ENCODE measurements at regions not wholly inside any gene's neighbourhood (a gene's known extent, or its start where the extent isn't known, plus 50 kb on each side); places are given as distances from the start of the nearest gene placed in this dataset.
"Not testable (repeated sequence)": the region's sequence is repeated elsewhere in the genome, so short reads cannot be mapped to it uniquely, and the experiment has no call there.

DNA sequence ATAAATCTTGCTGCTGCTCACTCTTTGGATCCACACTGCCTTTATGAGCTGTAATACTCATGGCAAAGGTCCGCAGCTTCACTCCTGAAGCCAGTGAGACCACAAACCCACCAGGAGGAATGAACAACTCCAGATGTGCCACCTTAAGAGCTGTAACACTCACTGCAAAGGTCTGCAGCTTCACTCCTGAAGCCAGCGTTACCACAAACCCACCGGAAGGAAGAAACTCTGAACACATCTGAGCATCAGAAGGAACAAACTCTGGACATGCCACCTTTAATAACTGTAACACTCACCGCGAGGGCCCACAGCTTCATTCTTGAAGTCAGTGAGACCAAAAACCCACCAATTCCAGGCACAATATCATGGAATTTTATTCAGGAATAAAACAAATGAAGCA is 1635.9 kb upstream of the SLC39A10 start:
- DNase-seq; H3K36me3 Mint-ChIP-seq (ENCODE audit: low read depth); H3K9me3 Mint-ChIP-seq; H3K27me3 Mint-ChIP-seq (ENCODE audit: low read depth); H3K27ac Mint-ChIP-seq; H3K4me3 Mint-ChIP-seq; CTCF ChIA-PET; intact Hi-C loops (cut with micrococcal nuclease); H3K4me1 Mint-ChIP-seq (ENCODE audit: low read depth): not testable (repeated sequence)

DNA sequence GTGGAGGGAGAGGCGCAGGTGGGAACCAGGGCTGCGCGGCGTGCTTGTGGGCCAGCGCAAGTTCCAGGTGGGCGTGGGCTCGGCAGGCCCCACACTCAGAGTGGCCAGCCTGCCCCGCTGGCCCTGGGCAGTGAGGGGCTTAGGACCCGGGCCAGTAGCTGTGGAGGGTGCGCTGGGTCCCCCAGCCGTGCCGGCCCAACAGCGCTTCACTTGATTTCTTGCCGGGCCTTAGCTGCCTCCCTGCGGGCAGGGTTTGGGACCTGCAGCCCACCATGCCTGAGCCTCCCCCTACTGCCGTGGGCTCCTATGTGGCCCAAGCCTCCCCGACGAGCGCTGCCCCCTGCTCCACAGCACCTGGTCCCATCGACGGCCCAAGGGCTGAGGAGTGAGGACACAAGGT is 1636.9 kb upstream of the SLC39A10 start:
- CTCF ChIA-PET = no interaction called here
- intact Hi-C loops (cut with micrococcal nuclease) = no loop called here
- Mint-ChIP-seq H3K4me1 (ENCODE audit: low read depth) (no peaks in the 10 kb centered on the region), H3K4me3 (no peak overlapping the region), H3K27me3 (ENCODE audit: low read depth) (no peaks in the 10 kb centered on the region), H3K36me3 (ENCODE audit: low read depth) (no peaks in the 10 kb centered on the region), H3K27ac (no peak overlapping the region), H3K9me3 (no peaks in the 10 kb centered on the region)
- DNase-seq = no peak

DNA sequence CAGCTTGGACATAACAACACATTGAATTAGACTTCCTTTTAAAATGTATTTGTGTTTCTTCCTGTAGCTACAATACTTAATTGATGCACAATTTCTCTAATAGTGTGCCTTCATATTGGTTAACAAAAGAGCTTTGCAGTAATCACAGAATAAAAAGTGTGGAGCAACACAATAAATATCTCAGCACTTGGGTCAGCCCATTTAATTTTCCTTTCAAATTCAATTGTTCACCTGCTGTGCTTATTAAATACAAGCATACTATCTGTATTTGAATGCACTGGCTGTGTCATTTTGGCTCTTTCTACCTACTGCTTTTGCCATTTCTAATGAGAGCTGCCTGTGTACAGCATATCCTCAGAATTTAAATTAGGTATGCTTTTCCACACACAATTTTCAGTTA is 1641.3 kb upstream of the SLC39A10 start:
- H3K9me3 Mint-ChIP-seq = peaks cover 4% of the 10 kb centered on the region
- intact Hi-C loops (cut with micrococcal nuclease) = no loop called here
- H3K27me3 Mint-ChIP-seq (ENCODE audit: low read depth) = no peaks in the 10 kb centered on the region
- CTCF ChIA-PET = interaction anchor here (0.6 kb wide), 1 partner anchor 737 kb away, joined by 3 read pairs; no protein-coding TSS in a partner anchor
- no peaks in the 10 kb centered on the region for H3K36me3 Mint-ChIP-seq (ENCODE audit: low read depth)
- no peak overlapping the region for H3K27ac Mint-ChIP-seq
- no peak for DNase-seq
- no peaks in the 10 kb centered on the region for H3K4me1 Mint-ChIP-seq (ENCODE audit: low read depth)
- no peak overlapping the region for H3K4me3 Mint-ChIP-seq

DNA sequence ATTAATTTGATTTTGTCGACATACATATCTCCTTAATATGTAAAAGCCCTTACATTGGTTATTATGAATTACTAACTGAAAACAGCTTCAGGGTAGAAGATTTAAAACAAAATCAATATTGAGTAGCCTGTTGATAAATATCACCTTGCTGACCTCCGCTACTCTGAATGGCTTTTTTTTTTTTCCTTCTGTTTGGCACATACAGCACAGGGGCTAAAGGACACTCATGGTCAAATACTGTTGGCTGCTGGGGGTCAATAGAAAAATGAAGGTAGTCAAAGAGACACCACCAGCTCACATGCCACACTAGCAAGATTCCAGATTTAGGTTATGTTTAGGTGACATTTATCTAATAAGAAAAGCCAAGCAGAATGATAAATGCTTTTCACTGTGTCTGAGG is 1642.4 kb upstream of the SLC39A10 start:
- Mint-ChIP-seq H3K27ac (no peak overlapping the region), H3K9me3 (peaks cover 5% of the 10 kb centered on the region), H3K4me3 (no peak overlapping the region), H3K4me1 (ENCODE audit: low read depth) (no peaks in the 10 kb centered on the region), H3K27me3 (ENCODE audit: low read depth) (no peaks in the 10 kb centered on the region), H3K36me3 (ENCODE audit: low read depth) (no peaks in the 10 kb centered on the region)
- no peak for DNase-seq
- intact Hi-C loops (cut with micrococcal nuclease) = no loop called here
- CTCF ChIA-PET = no interaction called here

DNA sequence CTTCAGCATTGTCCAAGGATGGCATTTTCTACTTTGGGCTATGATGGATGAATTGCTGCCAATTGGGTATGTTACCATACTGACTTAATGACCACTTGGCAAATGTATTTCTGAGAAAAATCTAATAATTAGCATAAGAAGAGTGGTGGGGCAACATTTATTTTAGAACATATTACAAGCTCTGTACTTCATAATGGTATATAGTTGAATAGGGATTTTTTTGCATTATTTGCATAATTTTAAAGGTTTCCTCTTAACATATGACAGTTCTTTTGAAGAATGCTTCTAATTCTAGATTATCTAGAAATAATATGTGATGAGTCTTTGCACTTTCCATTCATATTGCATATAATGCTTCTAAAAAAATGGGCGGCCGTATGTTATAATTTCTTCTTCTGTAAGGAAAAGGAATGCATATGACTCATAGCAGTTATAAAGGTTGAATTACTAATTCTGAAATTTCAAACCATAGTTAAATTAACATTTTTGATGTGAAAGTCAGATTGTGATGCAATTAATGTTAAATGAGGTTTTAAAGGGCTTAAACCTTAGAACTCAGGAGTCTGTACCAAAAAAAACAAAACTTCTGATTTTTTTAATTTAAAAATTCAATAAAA is 1652.3 kb upstream of the SLC39A10 start:
- DNase-seq = no peak
- intact Hi-C loops (cut with micrococcal nuclease) = no loop called here
- Mint-ChIP-seq H3K4me3 (no peak overlapping the region), H3K4me1 (ENCODE audit: low read depth) (no peaks in the 10 kb centered on the region), H3K9me3 (peaks cover 10% of the 10 kb centered on the region), H3K27me3 (ENCODE audit: low read depth) (no peaks in the 10 kb centered on the region), H3K27ac (no peak overlapping the region), H3K36me3 (ENCODE audit: low read depth) (no peaks in the 10 kb centered on the region)
- CTCF ChIA-PET = no interaction called here

DNA sequence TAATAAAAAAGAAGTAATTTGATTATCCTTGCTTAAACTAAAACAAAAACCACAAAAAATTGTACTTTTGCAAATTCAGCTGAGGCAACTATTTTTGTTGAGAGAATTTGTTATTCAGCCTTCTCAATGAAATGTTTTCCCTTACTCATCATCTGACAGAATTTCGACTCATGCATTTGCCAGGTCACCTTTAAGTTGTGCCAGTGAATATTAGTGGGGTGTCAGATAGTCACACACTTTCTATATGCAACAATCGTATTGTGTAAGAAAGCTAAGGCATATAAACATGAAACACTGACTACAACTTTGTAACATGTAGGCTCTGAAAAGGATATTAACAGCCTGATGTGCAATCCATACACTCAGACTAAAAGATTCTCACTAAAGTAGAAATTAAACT is 1653.1 kb upstream of the SLC39A10 start:
- CTCF ChIA-PET = interaction anchor here (0.7 kb wide), 1 partner anchor 69 kb away, joined by 3 read pairs; no protein-coding TSS in a partner anchor
- intact Hi-C loops (cut with micrococcal nuclease) = no loop called here
- H3K27me3 Mint-ChIP-seq (ENCODE audit: low read depth) = no peaks in the 10 kb centered on the region
- H3K4me3 Mint-ChIP-seq = no peak overlapping the region
- H3K4me1 Mint-ChIP-seq (ENCODE audit: low read depth) = no peaks in the 10 kb centered on the region
- no peak for DNase-seq
- no peaks in the 10 kb centered on the region for H3K36me3 Mint-ChIP-seq (ENCODE audit: low read depth)
- no peak overlapping the region for H3K27ac Mint-ChIP-seq
- peaks cover 6% of the 10 kb centered on the region for H3K9me3 Mint-ChIP-seq

DNA sequence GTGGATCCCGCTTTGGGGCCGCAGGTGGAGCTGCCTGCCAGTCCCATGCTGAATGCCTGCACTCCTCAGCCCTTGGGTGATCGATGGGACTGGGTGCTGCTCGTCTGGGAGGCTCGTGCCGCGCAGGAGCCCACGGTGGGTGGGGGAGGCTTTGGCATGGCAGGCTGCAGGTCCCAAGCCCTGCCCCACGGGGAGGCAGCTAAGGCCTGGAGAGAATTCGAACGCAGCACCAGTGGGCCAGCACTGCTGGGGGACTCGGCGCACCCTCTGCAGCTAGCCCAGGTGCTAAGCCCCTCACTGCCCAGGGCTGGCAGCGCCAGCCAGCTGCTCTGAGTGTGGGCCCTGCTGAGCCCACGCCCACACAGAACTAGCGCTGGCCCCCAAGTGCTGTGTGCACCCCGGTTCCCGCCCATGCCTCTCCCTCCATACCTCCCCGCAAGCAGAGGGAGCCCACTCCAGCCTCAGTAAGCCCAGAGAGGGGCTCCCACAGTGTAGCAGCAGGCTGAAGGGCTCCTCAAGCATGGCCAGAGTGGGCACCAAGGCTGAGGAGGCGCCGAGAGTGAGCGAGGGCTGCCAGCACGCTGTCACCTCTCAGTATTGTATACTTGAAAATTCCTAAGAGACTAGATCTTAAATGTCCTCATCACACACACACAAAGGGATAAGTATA is 1654.2 kb upstream of the SLC39A10 start:
- Mint-ChIP-seq H3K4me1 (ENCODE audit: low read depth) (no peaks in the 10 kb centered on the region), H3K4me3 (no peak overlapping the region), H3K36me3 (ENCODE audit: low read depth) (no peaks in the 10 kb centered on the region), H3K27me3 (ENCODE audit: low read depth) (no peaks in the 10 kb centered on the region), H3K9me3 (no peaks in the 10 kb centered on the region), H3K27ac (no peak overlapping the region)
- CTCF ChIA-PET = interaction anchor here (0.8 kb wide), 1 partner anchor 10 kb away, joined by 3 read pairs; no protein-coding TSS in a partner anchor
- no peak for DNase-seq
- intact Hi-C loops (cut with micrococcal nuclease) = no loop called here

DNA sequence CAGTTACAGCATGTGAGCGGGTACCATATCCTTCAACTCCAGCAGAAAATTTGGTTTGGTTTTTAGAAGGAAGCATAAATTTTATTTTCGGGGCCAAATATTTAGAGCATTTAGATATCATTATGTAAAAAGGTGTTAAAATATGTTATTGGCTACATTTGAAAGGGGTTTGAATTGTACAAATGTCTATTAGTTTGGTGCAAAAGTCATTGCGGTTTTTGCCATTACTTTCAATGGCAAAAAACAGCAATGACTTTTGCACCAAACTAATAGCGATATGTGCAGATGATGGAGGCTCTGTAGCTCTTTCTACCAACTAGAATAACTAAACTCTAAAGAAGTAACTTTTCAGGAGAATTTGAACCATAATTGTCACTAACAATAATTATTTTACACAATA is 1666.2 kb upstream of the SLC39A10 start:
- no peaks in the 10 kb centered on the region for H3K9me3 Mint-ChIP-seq
- CTCF ChIA-PET = no interaction called here
- no peak overlapping the region for H3K27ac Mint-ChIP-seq
- no peaks in the 10 kb centered on the region for H3K36me3 Mint-ChIP-seq (ENCODE audit: low read depth)
- no peaks in the 10 kb centered on the region for H3K4me1 Mint-ChIP-seq (ENCODE audit: low read depth)
- DNase-seq = no peak
- H3K4me3 Mint-ChIP-seq = no peak overlapping the region
- intact Hi-C loops (cut with micrococcal nuclease) = no loop called here
- H3K27me3 Mint-ChIP-seq (ENCODE audit: low read depth) = no peaks in the 10 kb centered on the region

DNA sequence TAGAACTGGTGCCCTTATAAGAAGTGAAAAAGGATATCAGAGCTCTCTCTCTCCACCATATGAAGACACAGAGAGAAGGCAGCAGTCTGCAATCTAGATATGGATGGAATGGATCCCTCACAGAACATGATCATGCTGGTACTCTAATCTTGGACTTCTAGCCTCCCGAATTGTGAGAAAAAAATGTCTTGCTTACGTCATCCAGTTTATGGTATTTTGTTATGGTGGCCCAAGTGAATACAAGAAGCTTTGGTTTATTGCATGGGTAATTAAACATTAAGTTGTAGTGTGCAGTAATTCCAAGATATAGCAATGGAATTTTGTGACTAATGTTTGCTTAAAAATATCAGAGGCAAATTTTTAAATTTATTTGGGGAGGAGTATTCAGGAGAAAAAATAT is 1667.4 kb upstream of the SLC39A10 start:
- H3K27ac Mint-ChIP-seq = no peak overlapping the region
- H3K4me3 Mint-ChIP-seq = no peak overlapping the region
- CTCF ChIA-PET = no interaction called here
- no peaks in the 10 kb centered on the region for H3K36me3 Mint-ChIP-seq (ENCODE audit: low read depth)
- DNase-seq = no peak
- H3K4me1 Mint-ChIP-seq (ENCODE audit: low read depth) = no peaks in the 10 kb centered on the region
- no peaks in the 10 kb centered on the region for H3K27me3 Mint-ChIP-seq (ENCODE audit: low read depth)
- H3K9me3 Mint-ChIP-seq = no peaks in the 10 kb centered on the region
- intact Hi-C loops (cut with micrococcal nuclease) = no loop called here

DNA sequence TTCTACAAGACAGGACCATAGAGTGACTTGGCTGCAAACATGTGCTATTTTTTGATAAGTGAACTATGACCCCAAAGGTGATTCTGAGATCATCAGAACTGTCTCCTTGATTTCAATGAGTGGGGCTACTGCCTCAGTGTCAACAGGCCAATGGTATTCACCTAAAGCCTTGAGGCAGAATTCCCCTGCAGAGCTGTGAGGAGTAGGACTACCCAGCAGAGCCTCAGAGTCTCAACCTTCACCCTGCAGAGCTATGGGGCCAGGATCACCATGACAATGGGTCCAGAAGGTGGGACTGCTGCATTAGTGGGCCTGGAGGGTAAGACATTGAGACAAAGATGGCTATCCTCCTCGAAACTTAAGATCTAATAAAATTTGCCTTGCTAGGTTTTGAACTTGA is 1668.2 kb upstream of the SLC39A10 start:
- Mint-ChIP-seq H3K9me3 (no peaks in the 10 kb centered on the region), H3K27me3 (ENCODE audit: low read depth) (no peaks in the 10 kb centered on the region), H3K4me1 (ENCODE audit: low read depth) (no peaks in the 10 kb centered on the region), H3K36me3 (ENCODE audit: low read depth) (no peaks in the 10 kb centered on the region), H3K27ac (no peak overlapping the region), H3K4me3 (no peak overlapping the region)
- CTCF ChIA-PET = no interaction called here
- intact Hi-C loops (cut with micrococcal nuclease) = no loop called here
- DNase-seq = no peak

DNA sequence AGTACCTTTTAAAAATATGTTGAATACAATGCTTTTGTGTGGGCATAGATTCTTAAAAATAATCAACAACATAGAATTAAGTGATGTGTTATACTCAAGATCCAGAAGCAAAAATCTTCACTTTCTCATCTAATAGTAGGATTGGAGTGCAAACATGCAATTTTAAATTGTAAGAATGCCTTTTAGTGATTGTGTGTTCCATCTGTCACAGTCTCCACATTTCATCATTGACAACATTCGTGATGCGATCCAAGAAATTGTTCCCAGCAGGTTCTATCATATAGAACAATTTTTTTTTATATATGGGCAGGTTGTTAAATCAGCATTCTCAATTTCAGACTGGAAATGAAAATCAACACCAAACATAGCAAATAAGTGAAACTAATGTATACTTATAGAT is 1671.8 kb upstream of the SLC39A10 start:
- H3K27ac Mint-ChIP-seq = no peak overlapping the region
- CTCF ChIA-PET = no interaction called here
- H3K36me3 Mint-ChIP-seq (ENCODE audit: low read depth) = no peaks in the 10 kb centered on the region
- intact Hi-C loops (cut with micrococcal nuclease) = no loop called here
- no peaks in the 10 kb centered on the region for H3K4me1 Mint-ChIP-seq (ENCODE audit: low read depth)
- H3K4me3 Mint-ChIP-seq = no peak overlapping the region
- H3K9me3 Mint-ChIP-seq = no peaks in the 10 kb centered on the region
- DNase-seq = no peak
- no peaks in the 10 kb centered on the region for H3K27me3 Mint-ChIP-seq (ENCODE audit: low read depth)

DNA sequence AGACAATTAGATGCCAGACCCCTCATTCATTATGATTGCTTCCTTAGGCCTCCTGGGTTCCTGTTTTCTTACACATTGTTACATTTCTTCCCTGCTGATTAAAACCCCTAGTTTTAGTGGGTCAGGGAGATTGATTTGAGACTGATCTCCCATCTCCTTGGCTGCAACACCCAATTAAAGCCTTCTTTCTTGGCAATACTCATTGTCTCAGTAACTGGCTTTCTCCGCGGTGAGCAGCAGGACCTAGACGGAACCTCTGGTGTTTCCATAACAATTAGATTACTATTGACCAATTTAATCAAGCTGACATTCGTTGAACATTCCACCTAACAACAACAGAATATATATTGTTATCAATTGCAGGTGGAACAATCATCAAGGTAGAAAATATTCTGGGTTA is 1676.4 kb upstream of the SLC39A10 start:
- Mint-ChIP-seq H3K4me3 (no peak overlapping the region), H3K4me1 (ENCODE audit: low read depth) (no peaks in the 10 kb centered on the region), H3K36me3 (ENCODE audit: low read depth) (no peaks in the 10 kb centered on the region), H3K9me3 (peaks cover 14% of the 10 kb centered on the region), H3K27ac (no peak overlapping the region), H3K27me3 (ENCODE audit: low read depth) (no peaks in the 10 kb centered on the region)
- no peak for DNase-seq
- intact Hi-C loops (cut with micrococcal nuclease) = no loop called here
- CTCF ChIA-PET = interaction anchor here (0.6 kb wide), 1 partner anchor 998 kb away, joined by 3 read pairs; no protein-coding TSS in a partner anchor

DNA sequence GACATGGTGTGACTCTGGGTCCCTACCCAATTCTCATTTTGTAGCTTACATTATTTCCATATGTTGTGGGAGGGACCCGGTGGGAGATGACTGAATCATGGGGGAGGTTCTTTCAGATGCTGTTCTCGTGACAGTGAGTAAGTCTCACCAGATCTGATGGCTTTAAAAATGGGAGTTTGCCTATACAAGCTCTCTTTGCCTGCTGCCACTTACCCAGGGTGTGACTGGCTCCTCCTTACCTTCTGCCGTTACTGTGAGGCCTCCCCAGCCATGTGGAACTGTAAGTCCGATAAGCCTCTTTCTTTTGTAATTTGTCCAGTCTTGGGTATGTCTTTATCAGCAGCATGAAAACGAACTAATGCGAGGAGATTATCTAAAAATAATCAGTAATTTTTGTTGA is 1683.2 kb upstream of the SLC39A10 start:
- no peaks in the 10 kb centered on the region for H3K27me3 Mint-ChIP-seq (ENCODE audit: low read depth)
- peaks cover 13% of the 10 kb centered on the region for H3K9me3 Mint-ChIP-seq
- no peak overlapping the region for H3K27ac Mint-ChIP-seq
- no peaks in the 10 kb centered on the region for H3K4me1 Mint-ChIP-seq (ENCODE audit: low read depth)
- DNase-seq = no peak
- intact Hi-C loops (cut with micrococcal nuclease) = no loop called here
- H3K36me3 Mint-ChIP-seq (ENCODE audit: low read depth) = no peaks in the 10 kb centered on the region
- CTCF ChIA-PET = interaction anchor here (0.7 kb wide), 1 partner anchor 10 kb away, joined by 3 read pairs; no protein-coding TSS in a partner anchor
- no peak overlapping the region for H3K4me3 Mint-ChIP-seq

Data from activated naive CD4-positive, alpha-beta T cell treated with anti-CD3 and anti-CD28 coated beads for 36 hours (primary cell).